ENCODE measurements at regions not wholly inside any gene's neighbourhood (a gene's known extent, or its start where the extent isn't known, plus 50 kb on each side); places are given as distances from the start of the nearest gene placed in this dataset.

DNA sequence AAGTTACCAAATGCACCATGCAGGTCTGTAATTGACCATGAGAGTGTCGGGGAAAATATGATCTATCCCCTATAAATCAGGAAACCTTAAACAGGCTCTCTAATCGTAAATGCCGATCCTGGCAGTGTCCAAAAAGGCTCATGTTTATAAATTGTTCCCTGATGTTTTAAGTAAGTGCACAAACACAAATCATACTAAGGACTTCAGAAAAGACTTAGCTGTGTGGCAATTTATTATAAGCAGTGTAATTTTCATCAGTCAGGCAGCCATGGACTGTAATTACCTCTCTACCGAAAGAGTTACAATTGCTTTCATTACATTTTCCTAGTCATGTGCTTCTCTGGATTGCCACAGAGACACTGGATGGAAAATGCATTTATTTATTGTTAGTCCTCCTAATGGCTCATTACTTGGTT, 73.4 kb upstream of the COX10 start:
- Mint-ChIP-seq H3K9me3 (no peaks in the 10 kb centered on the region), H3K4me1 (peaks cover 5% of the 10 kb centered on the region), H3K27me3 (no peaks in the 10 kb centered on the region), H3K27ac (no peak overlapping the region), H3K36me3 (peaks cover 6% of the 10 kb centered on the region), H3K4me3 (no peak overlapping the region)
- DNase-seq (ENCODE audit: low spot score in 2 of 2) = no peak
- no peak for ATAC-seq (ENCODE audit: low read depth)

DNA sequence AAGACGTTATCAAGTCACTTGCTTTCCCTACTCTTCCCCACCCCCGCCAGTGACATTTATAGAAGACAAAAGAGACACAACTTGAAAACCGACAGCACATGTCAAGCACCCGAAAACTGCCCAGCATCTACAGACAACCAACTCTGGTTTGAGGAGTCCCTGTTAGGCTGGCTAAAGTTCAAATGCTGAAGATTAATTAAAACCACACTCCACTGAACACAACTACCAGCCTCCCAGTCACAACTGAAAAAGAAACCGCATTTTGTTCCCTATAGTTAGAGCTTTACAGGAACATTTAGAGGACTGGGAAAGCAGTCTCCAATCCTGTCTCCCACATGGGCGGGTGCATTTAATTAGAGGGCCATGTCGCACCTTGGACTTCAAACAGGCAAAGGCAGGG, 73.0 kb upstream of the COX10 start:
- H3K4me3 Mint-ChIP-seq = no peak overlapping the region
- peaks cover 2% of the 10 kb centered on the region for H3K9me3 Mint-ChIP-seq
- no peak overlapping the region for H3K27ac Mint-ChIP-seq
- peaks cover 8% of the 10 kb centered on the region for H3K36me3 Mint-ChIP-seq
- DNase-seq (ENCODE audit: low spot score in 2 of 2) = no peak
- ATAC-seq (ENCODE audit: low read depth) = no peak
- H3K27me3 Mint-ChIP-seq = no peaks in the 10 kb centered on the region
- peaks cover 5% of the 10 kb centered on the region for H3K4me1 Mint-ChIP-seq

DNA sequence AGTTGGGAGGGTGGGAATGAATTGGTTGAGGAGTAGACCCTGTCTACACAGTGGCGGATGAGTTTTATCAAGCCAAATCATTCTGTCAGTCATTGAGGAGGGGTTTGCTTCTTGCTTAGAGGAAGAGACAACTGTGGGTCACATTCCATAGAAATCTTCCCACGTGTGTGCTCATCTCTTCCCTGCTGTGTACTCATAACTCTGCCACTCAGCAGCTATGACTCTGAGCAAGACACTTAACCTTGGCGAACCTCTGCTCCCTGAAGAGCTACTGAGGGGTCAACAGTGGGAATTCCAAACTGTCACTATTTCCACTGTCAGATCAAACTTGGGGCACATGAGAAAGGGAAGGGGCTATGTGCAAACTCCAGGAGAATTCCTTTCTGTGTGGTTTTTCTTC, 72.6 kb upstream of the COX10 start:
- DNase-seq (ENCODE audit: low spot score in 2 of 2) = no peak

DNA sequence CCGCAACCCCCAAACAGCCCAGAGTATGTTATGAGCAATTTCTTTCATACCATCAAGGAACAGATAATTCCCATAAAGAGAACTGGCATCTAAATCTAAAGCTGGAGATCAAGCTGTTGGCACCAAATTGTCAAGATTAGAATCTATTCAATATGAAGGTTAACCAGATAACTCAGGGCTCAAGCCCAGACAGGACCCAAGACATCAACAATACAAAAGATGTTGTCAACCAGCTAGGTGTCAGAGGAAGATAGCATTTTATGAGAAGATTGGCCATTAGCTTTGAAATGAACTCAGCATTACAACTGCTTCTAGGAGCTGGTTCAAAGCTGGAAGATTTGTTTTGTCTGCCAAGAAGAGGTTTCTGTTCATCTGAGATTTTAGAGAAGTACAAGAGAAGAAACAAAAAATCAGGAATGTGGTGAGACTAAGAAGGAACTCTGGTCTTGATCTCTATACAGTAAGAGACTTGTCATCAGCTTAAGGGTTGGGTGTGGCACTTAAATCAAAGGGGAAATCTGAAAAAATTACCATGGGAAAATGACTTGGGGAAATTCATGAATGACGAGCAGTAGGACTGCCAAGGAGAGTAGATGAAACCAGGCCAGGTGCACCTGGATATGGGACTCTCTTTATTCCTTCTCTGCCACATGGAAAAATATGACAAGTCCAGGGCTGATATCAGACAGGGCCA, 64.2 kb upstream of the COX10 start:
- DNase-seq (ENCODE audit: low spot score in 2 of 2) (no peak), ATAC-seq (ENCODE audit: low read depth) (no peak)
- Mint-ChIP-seq H3K4me3 (no peak overlapping the region), H3K4me1 (peaks cover 5% of the 10 kb centered on the region), H3K36me3 (peaks cover 7% of the 10 kb centered on the region), H3K9me3 (peaks cover 2% of the 10 kb centered on the region), H3K27ac (no peak overlapping the region), H3K27me3 (no peaks in the 10 kb centered on the region)

More for the DNA sequence above, 72.6 kb upstream of the COX10 start:
- Mint-ChIP-seq H3K36me3 (peaks cover 8% of the 10 kb centered on the region), H3K9me3 (peaks cover 2% of the 10 kb centered on the region), H3K27ac (no peak overlapping the region), H3K4me1 (peaks cover 5% of the 10 kb centered on the region), H3K4me3 (no peak overlapping the region), H3K27me3 (no peaks in the 10 kb centered on the region)
- no peak for ATAC-seq (ENCODE audit: low read depth)

DNA sequence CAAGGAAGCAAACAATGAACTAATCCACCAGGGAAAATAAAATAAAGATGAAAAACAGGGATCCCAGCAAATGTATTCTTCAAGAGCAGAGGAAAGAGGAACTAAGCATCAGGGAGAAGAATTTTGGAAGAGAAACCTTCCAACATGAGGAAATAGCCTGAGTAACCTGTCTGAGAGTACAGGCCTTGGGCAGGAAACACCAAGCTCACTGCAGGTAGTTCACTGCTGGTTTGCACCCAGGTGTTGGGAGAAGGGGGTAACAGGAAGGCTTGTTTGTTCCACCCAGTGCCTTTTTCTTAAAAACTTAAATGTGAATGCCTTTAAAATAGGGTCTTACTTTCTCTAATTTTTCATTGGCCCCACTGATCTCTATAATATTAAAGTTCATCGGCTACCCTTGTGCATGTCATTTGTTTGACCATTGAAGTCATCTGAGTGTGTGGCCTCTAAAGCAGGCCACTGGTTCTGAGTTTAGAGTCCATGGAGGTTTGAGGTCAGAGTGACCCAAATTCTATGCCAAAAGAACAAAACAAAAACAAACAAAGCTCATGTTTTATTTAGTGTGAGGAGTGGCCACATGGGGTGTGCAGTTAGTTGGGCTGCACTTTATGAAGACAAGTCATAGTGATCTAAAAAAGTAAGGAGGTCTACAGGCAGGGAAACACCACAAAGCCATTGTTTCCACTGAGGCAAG, 62.9 kb upstream of the COX10 start:
- Mint-ChIP-seq H3K27ac (no peak overlapping the region), H3K36me3 (peaks cover 2% of the 10 kb centered on the region), H3K9me3 (no peaks in the 10 kb centered on the region), H3K4me1 (peaks cover 5% of the 10 kb centered on the region), H3K4me3 (no peak overlapping the region), H3K27me3 (no peaks in the 10 kb centered on the region)
- DNase-seq (ENCODE audit: low spot score in 2 of 2) (no peak), ATAC-seq (ENCODE audit: low read depth) (no peak)

DNA sequence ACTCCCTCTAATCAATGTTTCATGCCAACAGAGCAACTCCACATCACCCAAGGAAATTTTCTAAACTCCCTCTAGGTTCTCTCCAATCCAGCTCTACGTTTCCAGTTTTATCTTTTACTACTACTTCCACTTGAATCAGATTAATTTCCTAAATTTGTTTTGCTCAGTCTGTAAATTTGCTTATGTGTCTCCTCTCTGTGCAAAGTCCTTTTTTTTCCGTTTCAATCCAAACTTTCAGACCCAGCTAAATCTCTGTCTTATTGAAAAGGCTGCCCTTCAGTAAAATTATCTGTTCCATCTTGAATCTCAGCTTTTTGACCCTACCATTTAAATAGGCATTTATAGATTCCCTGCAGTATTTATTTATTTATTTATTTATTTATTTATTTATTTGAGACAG, 61.4 kb upstream of the COX10 start:
- DNase-seq (ENCODE audit: low spot score in 2 of 2) (no peak), ATAC-seq (ENCODE audit: low read depth) (no peak)
- Mint-ChIP-seq H3K27ac (no peak overlapping the region), H3K27me3 (no peaks in the 10 kb centered on the region), H3K36me3 (no peaks in the 10 kb centered on the region), H3K4me3 (no peak overlapping the region), H3K4me1 (peaks cover 9% of the 10 kb centered on the region), H3K9me3 (no peaks in the 10 kb centered on the region)

DNA sequence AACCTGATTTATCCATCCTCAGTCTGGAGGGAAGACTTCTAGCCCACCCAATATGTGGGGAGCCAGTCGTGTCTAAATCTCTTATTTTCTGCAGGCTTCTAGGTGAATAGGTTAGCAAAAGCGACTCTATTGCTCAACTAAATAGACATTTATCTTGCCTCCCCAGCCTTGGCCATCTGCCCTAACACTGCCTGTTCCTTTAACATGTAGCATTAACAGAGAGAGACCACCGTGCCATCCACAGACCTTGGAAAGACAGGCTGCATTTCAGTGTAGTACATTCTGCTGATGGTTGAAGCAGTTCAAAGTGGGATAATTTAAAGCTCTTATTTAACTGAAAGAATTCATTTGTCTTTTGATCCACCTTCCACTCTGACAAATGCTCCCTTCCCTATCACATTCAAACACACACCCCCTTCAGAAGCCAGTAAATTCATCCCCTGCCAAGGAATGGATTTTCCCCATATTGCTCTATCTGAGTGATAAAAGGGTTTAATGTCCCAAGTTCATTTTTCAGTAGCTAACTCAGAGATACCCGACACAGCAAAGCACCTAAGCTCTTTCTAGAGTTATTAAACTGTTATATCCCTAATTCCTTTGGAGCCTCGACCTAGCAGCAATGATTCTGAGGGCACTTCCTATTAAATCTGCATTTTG, 58.1 kb upstream of the COX10 start:
- Mint-ChIP-seq H3K9me3 (no peaks in the 10 kb centered on the region), H3K27ac (no peak overlapping the region), H3K4me3 (no peak overlapping the region), H3K4me1 (peaks cover 4% of the 10 kb centered on the region), H3K27me3 (peaks cover 2% of the 10 kb centered on the region), H3K36me3 (no peaks in the 10 kb centered on the region)
- DNase-seq (ENCODE audit: low spot score in 2 of 2) (no peak), ATAC-seq (ENCODE audit: low read depth) (no peak)

DNA sequence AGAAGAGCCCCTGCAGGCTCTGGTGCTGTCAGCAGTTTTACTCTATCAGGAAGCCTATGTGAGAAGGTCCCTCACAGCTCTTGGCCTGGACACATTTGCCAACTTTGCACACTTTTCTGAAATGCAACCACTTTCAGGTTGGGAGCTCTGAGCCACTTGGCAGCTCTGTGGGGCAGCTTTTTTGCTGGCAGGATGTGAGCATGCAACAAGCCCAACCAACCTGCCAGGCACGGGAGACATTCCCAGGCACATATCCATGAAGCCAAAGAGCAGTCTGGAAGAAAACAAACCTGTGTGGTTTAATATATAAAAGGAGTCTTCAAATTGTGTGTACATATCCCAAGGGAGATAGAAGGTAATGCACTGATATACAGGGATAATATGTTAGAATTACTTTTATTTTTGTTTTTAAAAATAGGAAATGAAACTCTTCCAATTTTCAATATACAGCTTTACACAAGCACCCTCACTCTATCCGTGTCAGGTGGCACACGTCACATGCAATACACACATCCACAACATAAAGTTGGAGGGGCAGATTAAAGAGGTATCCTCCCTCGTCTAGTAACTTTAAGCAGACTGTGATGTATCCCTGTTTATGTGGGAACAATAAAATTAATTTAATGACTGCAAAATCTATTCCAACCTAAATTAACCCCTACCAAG, 57.4 kb upstream of the COX10 start:
- Mint-ChIP-seq H3K4me1 (peaks cover 4% of the 10 kb centered on the region), H3K27me3 (peaks cover 2% of the 10 kb centered on the region), H3K9me3 (no peaks in the 10 kb centered on the region), H3K27ac (peak overlapping the region; percentile 48), H3K36me3 (no peaks in the 10 kb centered on the region), H3K4me3 (peak overlapping the region; percentile 50)
- peak; percentile 74 for ATAC-seq (ENCODE audit: low read depth)
- no peak for DNase-seq (ENCODE audit: low spot score in 2 of 2)

DNA sequence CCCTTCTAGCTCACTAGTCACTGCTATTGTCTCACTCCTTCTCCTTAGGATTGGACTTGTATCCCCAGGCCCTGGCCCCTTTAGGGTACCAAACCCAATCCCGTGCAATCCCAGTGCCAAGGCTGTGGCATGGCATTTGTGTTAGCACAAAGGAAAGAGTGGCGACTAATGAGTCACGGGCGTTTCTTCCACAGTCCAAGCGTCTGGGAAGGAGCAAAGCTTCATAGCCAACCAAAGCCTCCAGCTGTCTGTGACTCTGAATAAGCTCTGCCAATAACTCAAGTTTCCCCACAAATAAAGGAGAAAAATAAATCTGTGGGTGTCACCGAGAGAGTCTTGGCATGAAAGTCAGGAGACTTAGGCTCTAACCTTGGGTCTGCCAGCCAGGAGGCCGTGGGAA, 54.6 kb upstream of the COX10 start:
- ATAC-seq (ENCODE audit: low read depth) = no peak
- Mint-ChIP-seq H3K4me1 (peaks cover 4% of the 10 kb centered on the region), H3K9me3 (no peaks in the 10 kb centered on the region), H3K27me3 (peaks cover 2% of the 10 kb centered on the region), H3K36me3 (peaks cover 3% of the 10 kb centered on the region), H3K4me3 (no peak overlapping the region), H3K27ac (no peak overlapping the region)
- DNase-seq (ENCODE audit: low spot score in 2 of 2) = no peak

DNA sequence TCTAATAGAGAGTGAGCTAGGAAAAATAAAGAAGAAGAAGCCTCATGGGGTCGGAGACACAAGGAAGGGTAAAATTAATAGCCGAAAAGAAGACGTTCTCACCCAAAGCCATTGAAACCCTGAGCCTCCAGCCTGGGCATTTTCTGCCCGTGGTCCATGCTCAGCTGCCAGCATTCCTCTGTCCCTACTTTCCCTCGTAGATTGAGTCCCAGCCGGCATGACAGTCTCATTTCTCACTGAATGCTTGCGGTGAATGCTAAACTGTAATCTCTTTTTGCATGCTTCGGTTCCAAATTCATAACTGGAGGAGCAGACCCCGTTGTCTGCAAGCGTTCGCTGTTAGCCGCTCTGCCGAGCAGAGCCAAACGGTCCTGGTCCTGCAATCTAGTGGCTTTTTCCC, 54.0 kb upstream of the COX10 start:
- Mint-ChIP-seq H3K4me1 (peaks cover 4% of the 10 kb centered on the region), H3K27ac (no peak overlapping the region)

DNA sequence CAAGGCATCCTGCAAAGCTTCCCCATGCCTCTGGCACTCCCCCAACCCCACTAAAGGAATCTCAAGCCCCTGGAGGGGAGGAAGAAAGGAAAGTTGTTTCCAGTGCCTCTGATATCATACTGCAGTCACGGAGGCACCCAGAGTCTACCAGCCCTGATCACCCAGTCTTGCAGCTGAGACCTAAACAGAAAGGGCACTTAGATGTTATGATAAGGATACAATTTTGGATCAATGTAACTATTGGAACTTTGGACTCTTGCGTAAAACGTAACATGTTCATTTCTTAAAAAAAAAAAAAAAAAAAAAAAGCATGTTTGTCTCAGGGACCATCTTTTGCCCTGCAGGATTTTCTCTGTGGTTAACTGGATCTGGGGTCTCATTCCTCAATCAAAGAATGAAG, 52.4 kb upstream of the COX10 start:
- H3K4me1 Mint-ChIP-seq = peaks cover 4% of the 10 kb centered on the region
- ATAC-seq (ENCODE audit: low read depth) = no peak
- H3K9me3 Mint-ChIP-seq = no peaks in the 10 kb centered on the region
- no peak overlapping the region for H3K27ac Mint-ChIP-seq
- H3K36me3 Mint-ChIP-seq = peaks cover 3% of the 10 kb centered on the region
- peaks cover 2% of the 10 kb centered on the region for H3K27me3 Mint-ChIP-seq
- DNase-seq (ENCODE audit: low spot score in 2 of 2) = no peak
- no peak overlapping the region for H3K4me3 Mint-ChIP-seq

More for the DNA sequence above, 54.0 kb upstream of the COX10 start:
- peaks cover 2% of the 10 kb centered on the region for H3K27me3 Mint-ChIP-seq
- ATAC-seq (ENCODE audit: low read depth) (no peak), DNase-seq (ENCODE audit: low spot score in 2 of 2) (no peak)
- H3K36me3 Mint-ChIP-seq = peaks cover 3% of the 10 kb centered on the region
- no peak overlapping the region for H3K4me3 Mint-ChIP-seq
- H3K9me3 Mint-ChIP-seq = no peaks in the 10 kb centered on the region

DNA sequence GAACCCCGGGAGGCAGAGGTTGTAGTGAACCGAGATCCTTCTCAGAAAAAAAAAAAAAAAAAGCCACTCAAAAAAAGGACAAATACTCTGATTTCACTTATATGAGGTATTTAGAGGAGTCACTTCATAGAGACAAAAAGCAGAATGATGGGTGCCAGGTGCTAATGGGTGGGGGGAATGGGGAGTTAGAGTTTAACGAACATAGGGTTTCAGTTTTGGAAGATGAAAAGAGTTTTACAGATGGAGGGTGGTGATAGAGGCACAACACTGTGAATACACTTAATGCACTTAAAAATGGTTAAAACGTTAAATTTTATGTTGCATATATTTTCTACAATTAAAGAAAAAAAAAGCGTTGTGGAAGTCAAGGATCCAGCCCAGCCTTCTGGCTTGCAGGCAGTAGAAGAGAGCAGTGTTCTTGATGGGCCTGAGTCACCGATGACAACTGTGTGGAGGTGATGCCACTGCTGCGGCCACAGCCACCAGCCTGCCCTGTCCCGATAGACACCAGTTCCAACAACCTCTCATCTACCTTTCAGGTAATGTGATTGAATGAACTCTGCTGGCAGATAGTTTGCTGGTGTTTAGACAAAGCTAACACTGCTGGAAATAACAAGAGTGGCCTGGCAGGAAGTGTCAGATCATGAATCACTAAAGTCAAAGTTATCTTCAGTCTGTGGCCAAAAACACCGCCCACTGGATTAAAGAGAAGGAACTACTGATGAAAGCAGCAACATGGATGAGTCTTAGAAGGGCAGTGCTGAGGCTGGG, 49.9 kb upstream of the COX10 start:
- Mint-ChIP-seq H3K4me3 (no peak overlapping the region), H3K27ac (no peak overlapping the region)
- ATAC-seq (ENCODE audit: low read depth) = no peak

More for the DNA sequence above, 49.9 kb upstream of the COX10 start:
- no peaks in the 10 kb centered on the region for H3K9me3 Mint-ChIP-seq
- H3K4me1 Mint-ChIP-seq = no peaks in the 10 kb centered on the region
- H3K36me3 Mint-ChIP-seq = peaks cover 3% of the 10 kb centered on the region
- no peak for DNase-seq (ENCODE audit: low spot score in 2 of 2)
- no peaks in the 10 kb centered on the region for H3K27me3 Mint-ChIP-seq

Measured in memory B cell (primary cell).